ENCODE measurements at regions not wholly inside any gene's neighbourhood (a gene's known extent, or its start where the extent isn't known, plus 50 kb on each side); places are given as distances from the start of the nearest gene placed in this dataset.

DNA sequence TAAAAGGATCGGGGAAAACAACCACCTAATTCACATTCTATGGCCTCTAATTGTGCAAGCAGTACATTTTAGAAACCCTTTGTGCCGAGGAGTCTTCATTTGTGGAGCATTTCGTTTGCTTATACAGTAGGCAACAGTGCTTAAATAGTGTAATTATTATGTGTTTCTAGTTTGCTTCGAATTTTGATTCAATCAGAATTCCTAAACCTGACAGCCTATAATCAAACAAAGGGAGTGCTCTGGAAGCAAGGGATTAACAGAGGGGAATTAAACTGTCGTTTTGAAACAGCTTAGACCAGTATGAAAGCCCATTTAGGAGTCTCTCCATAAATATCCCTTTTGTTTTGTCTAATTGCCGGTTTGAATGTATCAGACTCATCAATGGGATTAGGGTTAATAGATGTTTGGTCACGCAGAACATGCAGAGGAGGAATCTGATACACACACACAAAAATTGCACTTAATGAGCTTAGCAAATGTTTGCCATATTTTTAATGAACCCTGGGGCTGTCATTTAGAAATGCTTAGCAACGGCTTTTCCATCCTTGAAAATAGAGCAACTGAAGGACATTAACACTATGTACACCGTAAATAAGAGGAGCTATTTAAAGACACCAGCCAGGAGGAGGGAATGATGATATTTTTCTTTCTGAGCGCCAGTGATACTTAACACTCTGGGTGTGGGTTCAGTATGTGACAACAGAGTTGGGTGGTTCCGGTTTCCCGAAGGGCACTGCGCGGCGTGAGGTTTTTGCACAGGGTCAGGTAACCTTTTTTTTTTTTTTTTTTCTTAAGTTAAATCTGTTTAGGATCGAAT is 404.7 kb downstream of the TLE4 start:
- H2AK5ac ChIP-seq (ENCODE audit: low read length, severe bottlenecking): no peak overlapping the region
- H3K23ac ChIP-seq (ENCODE audit: low read length in 2 of 2): no peak overlapping the region
- no peak overlapping the region for H3K14ac ChIP-seq (ENCODE audit: low read length in 2 of 2)
- H2BK15ac ChIP-seq (ENCODE audit: low read depth, poor library complexity, severe bottlenecking): no peak overlapping the region
- H3K4me2 ChIP-seq (ENCODE audit: low read length, poor library complexity, severe bottlenecking): no peak overlapping the region
- H2BK5ac ChIP-seq (ENCODE audit: low read depth, low read length, poor library complexity, severe bottlenecking): no peak overlapping the region
- H3K18ac ChIP-seq (ENCODE audit: low read depth in 1 of 2, low read length in 2 of 2): no peak overlapping the region
- no peak overlapping the region for H4K8ac ChIP-seq (ENCODE audit: low read length)
- H3K4ac ChIP-seq (ENCODE audit: low read depth in 1 of 2, low read length in 2 of 2): no peak overlapping the region
- H2BK120ac ChIP-seq (ENCODE audit: low read depth, low read length): no peak overlapping the region
- DNase-seq: no peak
- H3K79me1 ChIP-seq (replicated peaks; ENCODE audit: low read length, poor library complexity, severe bottlenecking): no peaks in the 10 kb centered on the region
- no peak overlapping the region for H3K4me3 ChIP-seq (ENCODE audit: insufficient read depth in 1 of 2, low read depth in 1 of 2, low read length in 2 of 2)
- H3K36me3 ChIP-seq (ENCODE audit: control insufficient read depth in 1 of 2, insufficient read depth in 2 of 2, low read depth in 1 of 2, low read length in 2 of 2): no peaks in the 10 kb centered on the region
- 82% methylated on average over 7 of the region's 16 CpGs for WGBS
- no peak overlapping the region for H2AFZ ChIP-seq (ENCODE audit: low read depth, low read length)
- H3K4me1 ChIP-seq (ENCODE audit: control insufficient read depth, insufficient read depth, low read depth, low read length): peaks cover 5% of the 10 kb centered on the region
- H3K9me3 ChIP-seq (ENCODE audit: control insufficient read depth, low read length): no peaks in the 10 kb centered on the region
- H2BK12ac ChIP-seq (ENCODE audit: low read length in 2 of 2): no peak overlapping the region
- no peak overlapping the region for H3K9ac ChIP-seq (ENCODE audit: low read length)
- H4K91ac ChIP-seq (ENCODE audit: low read length): no peak overlapping the region
- peaks cover 0 to 12% of the 10 kb centered on the region in 2 experiments for H3K27me3 ChIP-seq (ENCODE audit: control insufficient read depth in 1 of 2, insufficient read depth in 1 of 2, low read length in 2 of 2)
- H3K27ac ChIP-seq (ENCODE audit: low read length, poor library complexity, severe bottlenecking): no peak overlapping the region

DNA sequence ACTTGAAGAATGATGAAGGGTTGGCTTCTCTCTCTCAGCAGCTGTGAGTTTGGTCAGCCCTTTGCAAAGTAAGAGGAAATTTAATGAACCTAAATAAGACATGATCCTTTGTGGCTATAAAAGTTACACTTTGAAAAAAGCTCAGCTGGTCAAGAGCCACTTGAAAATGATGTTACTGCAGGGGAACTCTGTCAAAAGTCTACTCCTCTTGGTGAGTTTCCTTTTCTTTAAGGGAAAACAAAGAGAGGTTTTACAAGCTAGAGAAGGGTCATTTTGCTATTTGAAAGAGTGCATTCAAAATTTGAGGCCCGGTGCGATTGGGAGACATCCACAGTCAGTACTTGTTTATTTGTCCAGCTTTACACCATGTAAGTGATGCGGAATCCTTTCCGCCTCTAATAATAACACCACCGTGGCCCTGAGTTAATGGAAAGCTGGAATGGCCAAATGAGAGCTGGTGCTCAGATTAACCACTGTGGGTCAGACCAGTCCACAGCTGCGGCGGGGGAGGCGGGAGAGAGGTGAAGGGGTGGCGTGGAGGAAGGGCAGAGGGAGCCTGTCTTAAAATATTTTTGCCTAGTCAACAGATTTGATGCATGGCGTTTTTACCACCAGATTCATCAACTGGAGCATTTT is 404.0 kb downstream of the TLE4 start:
- WGBS: 89% methylated on average over 9 of the region's 10 CpGs
- no peak overlapping the region for H4K8ac ChIP-seq (ENCODE audit: low read length)
- no peak overlapping the region for H2BK120ac ChIP-seq (ENCODE audit: low read depth, low read length)
- no peak overlapping the region for H2BK5ac ChIP-seq (ENCODE audit: low read depth, low read length, poor library complexity, severe bottlenecking)
- H3K4me1 ChIP-seq (ENCODE audit: control insufficient read depth, insufficient read depth, low read depth, low read length): peaks cover 5% of the 10 kb centered on the region
- no peak overlapping the region for H3K4ac ChIP-seq (ENCODE audit: low read depth in 1 of 2, low read length in 2 of 2)
- H3K36me3 ChIP-seq (ENCODE audit: control insufficient read depth in 1 of 2, insufficient read depth in 2 of 2, low read depth in 1 of 2, low read length in 2 of 2): no peaks in the 10 kb centered on the region
- H2AFZ ChIP-seq (ENCODE audit: low read depth, low read length): no peak overlapping the region
- no peak overlapping the region for H2AK5ac ChIP-seq (ENCODE audit: low read length, severe bottlenecking)
- H3K18ac ChIP-seq (ENCODE audit: low read depth in 1 of 2, low read length in 2 of 2): no peak overlapping the region
- no peak overlapping the region for H2BK15ac ChIP-seq (ENCODE audit: low read depth, poor library complexity, severe bottlenecking)
- no peak for DNase-seq
- H3K9ac ChIP-seq (ENCODE audit: low read length): no peak overlapping the region
- H3K27me3 ChIP-seq (ENCODE audit: control insufficient read depth in 1 of 2, insufficient read depth in 1 of 2, low read length in 2 of 2): peaks cover 0 to 12% of the 10 kb centered on the region in 2 experiments
- H3K4me2 ChIP-seq (ENCODE audit: low read length, poor library complexity, severe bottlenecking): no peak overlapping the region
- no peak overlapping the region for H3K23ac ChIP-seq (ENCODE audit: low read length in 2 of 2)
- H3K4me3 ChIP-seq (ENCODE audit: insufficient read depth in 1 of 2, low read depth in 1 of 2, low read length in 2 of 2): no peak overlapping the region
- H4K91ac ChIP-seq (ENCODE audit: low read length): no peak overlapping the region
- no peaks in the 10 kb centered on the region for H3K79me1 ChIP-seq (replicated peaks; ENCODE audit: low read length, poor library complexity, severe bottlenecking)
- no peak overlapping the region for H3K14ac ChIP-seq (ENCODE audit: low read length in 2 of 2)
- no peaks in the 10 kb centered on the region for H3K9me3 ChIP-seq (ENCODE audit: control insufficient read depth, low read length)
- H2BK12ac ChIP-seq (ENCODE audit: low read length in 2 of 2): no peak overlapping the region
- H3K27ac ChIP-seq (ENCODE audit: low read length, poor library complexity, severe bottlenecking): no peak overlapping the region

DNA sequence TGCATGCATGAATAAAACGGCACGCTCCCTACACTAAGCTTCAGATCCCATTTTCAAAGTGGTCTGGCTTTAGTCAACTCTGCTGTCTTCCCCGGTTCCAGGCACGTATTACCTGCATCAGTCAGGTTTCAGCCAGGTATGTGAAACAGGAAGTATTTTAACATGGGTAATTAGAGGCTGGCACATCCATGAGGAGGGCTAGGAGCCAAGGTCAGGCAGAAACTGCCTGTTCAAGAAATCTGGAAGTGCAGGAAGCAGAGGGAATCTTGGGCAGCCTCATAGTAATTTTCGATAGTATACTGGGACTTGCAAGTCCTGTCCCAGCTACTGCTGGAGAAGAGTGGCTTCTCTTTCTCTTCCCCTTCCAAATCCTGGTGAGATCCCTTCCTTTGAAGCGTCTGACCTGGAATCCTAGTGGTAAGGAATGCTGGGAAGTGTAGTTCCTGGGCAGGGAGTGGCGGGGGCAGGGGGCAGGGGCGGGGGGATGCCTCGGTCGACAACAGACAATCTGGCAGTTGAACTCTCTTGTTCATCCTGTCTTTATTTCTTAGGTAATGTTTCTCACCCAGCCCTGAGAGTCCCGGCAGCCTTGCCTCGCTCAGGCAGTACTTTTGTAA is 403.1 kb downstream of the TLE4 start:
- Histone ChIP-seq H3K36me3 (ENCODE audit: control insufficient read depth in 1 of 2, insufficient read depth in 2 of 2, low read depth in 1 of 2, low read length in 2 of 2) (no peaks in the 10 kb centered on the region), H3K14ac (ENCODE audit: low read length in 2 of 2) (peak overlapping the region in 1 of 2 experiments; percentile 27), H3K9ac (ENCODE audit: low read length) (no peak overlapping the region), H3K4me3 (ENCODE audit: insufficient read depth in 1 of 2, low read depth in 1 of 2, low read length in 2 of 2) (no peak overlapping the region), H3K18ac (ENCODE audit: low read depth in 1 of 2, low read length in 2 of 2) (no peak overlapping the region), H3K4ac (ENCODE audit: low read depth in 1 of 2, low read length in 2 of 2) (no peak overlapping the region), H4K91ac (ENCODE audit: low read length) (no peak overlapping the region), H3K23ac (ENCODE audit: low read length in 2 of 2) (no peak overlapping the region), H3K27ac (ENCODE audit: low read length, poor library complexity, severe bottlenecking) (no peak overlapping the region), H3K4me1 (ENCODE audit: control insufficient read depth, insufficient read depth, low read depth, low read length) (peaks cover 5% of the 10 kb centered on the region), H2BK12ac (ENCODE audit: low read length in 2 of 2) (no peak overlapping the region), H2BK15ac (ENCODE audit: low read depth, poor library complexity, severe bottlenecking) (no peak overlapping the region), H2BK5ac (ENCODE audit: low read depth, low read length, poor library complexity, severe bottlenecking) (no peak overlapping the region), H3K4me2 (ENCODE audit: low read length, poor library complexity, severe bottlenecking) (no peak overlapping the region), H2AK5ac (ENCODE audit: low read length, severe bottlenecking) (no peak overlapping the region), H2AFZ (ENCODE audit: low read depth, low read length) (no peak overlapping the region), H4K8ac (ENCODE audit: low read length) (no peak overlapping the region), H3K27me3 (ENCODE audit: control insufficient read depth in 1 of 2, insufficient read depth in 1 of 2, low read length in 2 of 2) (peaks cover 0 to 15% of the 10 kb centered on the region in 2 experiments), H3K79me1 (replicated peaks; ENCODE audit: low read length, poor library complexity, severe bottlenecking) (no peaks in the 10 kb centered on the region), H3K9me3 (ENCODE audit: control insufficient read depth, low read length) (no peaks in the 10 kb centered on the region), H2BK120ac (ENCODE audit: low read depth, low read length) (no peak overlapping the region)
- WGBS: 80% methylated on average over 11 of the region's 12 CpGs
- no peak for DNase-seq

GRCh38 chr9:79973627-79974026 is 401.9 kb downstream of the TLE4 start:
- no peak overlapping the region for H4K91ac ChIP-seq (ENCODE audit: low read length)
- no peak overlapping the region for H2BK5ac ChIP-seq (ENCODE audit: low read depth, low read length, poor library complexity, severe bottlenecking)
- H3K14ac ChIP-seq (ENCODE audit: low read length in 2 of 2): no peak overlapping the region
- no peaks in the 10 kb centered on the region for H3K36me3 ChIP-seq (ENCODE audit: control insufficient read depth in 1 of 2, insufficient read depth in 2 of 2, low read depth in 1 of 2, low read length in 2 of 2)
- H3K79me1 ChIP-seq (replicated peaks; ENCODE audit: low read length, poor library complexity, severe bottlenecking): no peaks in the 10 kb centered on the region
- no peak overlapping the region for H3K4ac ChIP-seq (ENCODE audit: low read depth in 1 of 2, low read length in 2 of 2)
- peaks cover 0 to 17% of the 10 kb centered on the region in 2 experiments for H3K27me3 ChIP-seq (ENCODE audit: control insufficient read depth in 1 of 2, insufficient read depth in 1 of 2, low read length in 2 of 2)
- no peak overlapping the region for H2AFZ ChIP-seq (ENCODE audit: low read depth, low read length)
- no peak overlapping the region for H3K18ac ChIP-seq (ENCODE audit: low read depth in 1 of 2, low read length in 2 of 2)
- no peak overlapping the region for H3K27ac ChIP-seq (ENCODE audit: low read length, poor library complexity, severe bottlenecking)
- H2BK15ac ChIP-seq (ENCODE audit: low read depth, poor library complexity, severe bottlenecking): no peak overlapping the region
- H3K4me3 ChIP-seq (ENCODE audit: insufficient read depth in 1 of 2, low read depth in 1 of 2, low read length in 2 of 2): no peak overlapping the region
- H3K4me2 ChIP-seq (ENCODE audit: low read length, poor library complexity, severe bottlenecking): no peak overlapping the region
- WGBS: 93% methylated on average over 3 of the region's 3 CpGs
- H2AK5ac ChIP-seq (ENCODE audit: low read length, severe bottlenecking): no peak overlapping the region
- no peaks in the 10 kb centered on the region for H3K9me3 ChIP-seq (ENCODE audit: control insufficient read depth, low read length)
- no peak for DNase-seq
- H2BK120ac ChIP-seq (ENCODE audit: low read depth, low read length): no peak overlapping the region
- H2BK12ac ChIP-seq (ENCODE audit: low read length in 2 of 2): no peak overlapping the region
- no peak overlapping the region for H3K9ac ChIP-seq (ENCODE audit: low read length)
- no peak overlapping the region for H4K8ac ChIP-seq (ENCODE audit: low read length)
- H3K23ac ChIP-seq (ENCODE audit: low read length in 2 of 2): no peak overlapping the region
- H3K4me1 ChIP-seq (ENCODE audit: control insufficient read depth, insufficient read depth, low read depth, low read length): peaks cover 5% of the 10 kb centered on the region

All from mesenchymal stem cell (in vitro differentiated cells and primary cell).